Karpas-422 (cell line): ENCODE measurements at regions not wholly inside any gene's neighbourhood (a gene's known extent, or its start where the extent isn't known, plus 50 kb on each side); places are given as distances from the start of the nearest gene placed in this dataset.

Experiments used
- DNase-seq: peaks from one replicate; pipeline ENCODE4 v3.0.0-alpha.2; 2015
- H2AFZ ChIP-seq: fragments of 200-600 bp; sonication (generic); 2 replicates; pipeline ENCODE4 v1.6.1; 2014; ENCODE audit warnings: antibody characterized with exemption, low read length, mixed read lengths
- H3K27ac ChIP-seq: fragments of 200-600 bp; sonication (generic); 2 replicates; pipeline ENCODE4 v1.5.1; 2014; ENCODE audit warnings: mild to moderate bottlenecking, low read length, moderate library complexity
- H3K27me3 ChIP-seq: fragments of 200-600 bp; sonication (generic); 2 replicates; pipeline ENCODE4 v1.6.1; 2014; ENCODE audit warnings: low read length, mixed read lengths
- H3K36me3 ChIP-seq: fragments of 200-600 bp; sonication (generic); 2 replicates; pipeline ENCODE4 v1.6.1; 2014; ENCODE audit warnings: low read length, mixed read lengths; ENCODE audit not compliant: insufficient read depth
- H3K4me1 ChIP-seq: fragments of 200-600 bp; sonication (generic); 2 replicates; pipeline ENCODE4 v1.6.1; 2014; ENCODE audit warnings: mild to moderate bottlenecking, low read length, mixed read lengths
- H3K4me2 ChIP-seq: fragments of 200-600 bp; sonication (generic); 2 replicates; pipeline ENCODE4 v1.6.1; 2014; ENCODE audit warnings: low read length, low read depth, mild to moderate bottlenecking; ENCODE audit not compliant: poor library complexity, severe bottlenecking
- H3K4me3 ChIP-seq: fragments of 200-600 bp; sonication (generic); 2 replicates; pipeline ENCODE4 v1.5.1; 2014; ENCODE audit warnings: mild to moderate bottlenecking, antibody characterized with exemption, low read length, mixed read lengths
- H3K79me2 ChIP-seq: fragments of 200-600 bp; sonication (generic); 2 replicates; pipeline ENCODE4 v1.6.1; 2014; ENCODE audit warnings: mild to moderate bottlenecking, low read length, mixed read lengths
- H3K9ac ChIP-seq: fragments of 200-600 bp; sonication (generic); 2 replicates; pipeline ENCODE4 v1.6.0; 2014; ENCODE audit warnings: low read length
- H3K9me2 ChIP-seq: fragments of 200-600 bp; sonication (generic), shearing (Covaris generic); replicated peaks from 2 replicates; pipeline ENCODE4 v1.6.0; 2014; ENCODE audit warnings: mild to moderate bottlenecking, low read length, moderate library complexity; ENCODE audit not compliant: insufficient read depth
- H3K9me3 ChIP-seq: fragments of 300-700, 200-600 bp; sonication (generic); 2 replicates; pipeline ENCODE4 v1.6.1; 2014; ENCODE audit warnings: low read length, mixed read lengths
- H4K20me1 ChIP-seq: fragments of 200-600 bp; sonication (generic); 2 replicates; pipeline ENCODE4 v1.6.1; 2014; ENCODE audit warnings: mild to moderate bottlenecking, antibody characterized with exemption, low read length, low read depth; ENCODE audit not compliant: insufficient read depth

GRCh38 chr5:33287242-33287641 is 153.5 kb upstream of the TARS1 start:
- H4K20me1 ChIP-seq, result no peaks in the 10 kb centered on the region
- no peaks in the 10 kb centered on the region for H3K79me2 ChIP-seq

DNA sequence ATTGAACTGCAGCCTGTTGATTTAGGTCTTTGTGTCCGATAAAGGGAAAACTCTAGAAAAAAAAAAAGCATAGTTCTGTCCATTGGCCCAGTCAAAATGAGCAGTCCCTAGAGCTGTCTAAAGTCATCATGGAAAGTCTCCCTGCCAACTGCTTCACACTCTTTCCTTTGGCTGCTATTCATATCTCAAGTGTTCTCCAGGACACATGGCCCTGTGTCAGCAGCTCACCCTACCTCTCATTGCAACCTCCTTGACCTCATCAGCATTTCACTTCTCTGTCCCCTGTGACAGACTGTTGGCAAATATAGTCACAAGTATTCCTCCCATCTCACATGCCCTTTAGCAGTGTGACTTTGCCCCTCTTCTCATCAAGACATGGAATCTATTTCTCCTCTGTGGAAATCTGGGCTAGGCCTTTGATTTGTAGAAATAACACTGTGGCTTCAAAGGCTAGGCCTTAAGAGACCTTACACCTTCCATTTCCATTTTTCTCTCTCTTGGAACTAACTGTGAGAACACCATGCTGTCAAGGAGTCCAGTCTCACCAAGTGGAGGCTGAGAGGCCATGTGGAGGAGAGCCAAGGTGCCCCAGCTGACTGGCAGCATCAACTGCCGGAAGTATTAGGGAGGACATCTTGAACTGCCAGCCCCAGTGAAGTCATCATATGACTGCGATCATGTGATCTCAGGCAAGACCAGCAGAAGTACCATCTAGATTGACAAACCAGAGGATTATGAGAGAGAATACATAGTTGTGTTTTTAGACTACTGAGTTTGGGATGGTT is 149.4 kb upstream of the TARS1 start:
- Histone ChIP-seq H3K79me2 (no peaks in the 10 kb centered on the region), H3K9me2 (no peaks in the 10 kb centered on the region), H3K9ac (no peak overlapping the region), H3K27me3 (no peaks in the 10 kb centered on the region), H3K4me2 (no peak overlapping the region), H3K36me3 (no peaks in the 10 kb centered on the region), H2AFZ (no peak overlapping the region), H3K9me3 (no peaks in the 10 kb centered on the region), H3K4me1 (no peaks in the 10 kb centered on the region), H3K27ac (no peak overlapping the region), H4K20me1 (no peaks in the 10 kb centered on the region), H3K4me3 (no peak overlapping the region)
- peak; percentile 4 for DNase-seq

More at GRCh38 chr5:33287242-33287641, 153.5 kb upstream of the TARS1 start:
- Histone ChIP-seq H3K4me2 (no peak overlapping the region), H3K4me1 (no peaks in the 10 kb centered on the region), H2AFZ (no peak overlapping the region), H3K27me3 (no peaks in the 10 kb centered on the region), H3K36me3 (no peaks in the 10 kb centered on the region), H3K9ac (no peak overlapping the region), H3K4me3 (no peak overlapping the region), H3K27ac (no peak overlapping the region), H3K9me3 (no peaks in the 10 kb centered on the region), H3K9me2 (no peaks in the 10 kb centered on the region)
- no peak for DNase-seq

DNA sequence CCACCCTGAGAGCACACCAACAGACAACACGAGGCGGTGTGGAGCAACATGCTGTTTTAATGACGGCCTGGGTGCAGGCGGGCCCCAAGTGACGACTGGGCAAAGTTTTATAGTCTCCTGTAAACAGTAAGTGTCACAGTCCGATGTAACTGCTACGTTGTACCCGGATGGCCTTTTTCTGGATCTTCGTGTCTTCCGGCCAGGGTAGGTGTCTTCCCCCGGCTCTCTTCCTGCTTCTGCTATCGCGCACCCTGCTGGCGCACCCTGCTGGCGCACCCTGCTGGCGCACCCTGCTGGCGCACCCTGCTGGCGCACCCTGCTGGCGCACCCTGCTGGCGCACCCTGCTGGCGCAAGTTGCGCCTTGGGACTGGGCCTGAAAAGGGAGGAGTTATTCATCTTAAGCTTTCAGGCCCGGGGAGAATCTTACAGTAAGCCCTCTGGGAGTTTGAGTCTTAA is 143.0 kb upstream of the TARS1 start:
- DNase-seq, result no peak
- Histone ChIP-seq H3K4me2 (no peak overlapping the region), H2AFZ (no peak overlapping the region)

GRCh38 chr5:33299621-33300208 is 141.1 kb upstream of the TARS1 start:
- no peak overlapping the region for H3K4me2 ChIP-seq

More for the DNA sequence above, 143.0 kb upstream of the TARS1 start:
- Histone ChIP-seq H3K9ac (no peak overlapping the region), H4K20me1 (no peaks in the 10 kb centered on the region), H3K4me3 (no peak overlapping the region), H3K27ac (no peak overlapping the region), H3K9me3 (no peaks in the 10 kb centered on the region), H3K9me2 (no peaks in the 10 kb centered on the region), H3K79me2 (no peaks in the 10 kb centered on the region), H3K36me3 (no peaks in the 10 kb centered on the region), H3K27me3 (no peaks in the 10 kb centered on the region), H3K4me1 (no peaks in the 10 kb centered on the region)

GRCh38 chr5:33300209-33300742 is 140.5 kb upstream of the TARS1 start:
- Histone ChIP-seq H3K36me3 (no peaks in the 10 kb centered on the region), H3K27ac (no peak overlapping the region), H3K4me2 (no peak overlapping the region), H3K9me3 (no peaks in the 10 kb centered on the region), H3K9me2 (no peaks in the 10 kb centered on the region), H3K27me3 (no peaks in the 10 kb centered on the region), H3K79me2 (no peaks in the 10 kb centered on the region), H2AFZ (no peak overlapping the region), H3K9ac (no peak overlapping the region), H4K20me1 (no peaks in the 10 kb centered on the region), H3K4me3 (no peak overlapping the region), H3K4me1 (no peaks in the 10 kb centered on the region)
- DNase-seq, result no peak

More at GRCh38 chr5:33299621-33300208, 141.1 kb upstream of the TARS1 start:
- Histone ChIP-seq H3K9ac (no peak overlapping the region), H3K27ac (no peak overlapping the region), H3K4me3 (no peak overlapping the region), H3K9me3 (no peaks in the 10 kb centered on the region), H3K9me2 (no peaks in the 10 kb centered on the region), H3K4me1 (no peaks in the 10 kb centered on the region), H2AFZ (no peak overlapping the region), H3K27me3 (no peaks in the 10 kb centered on the region), H4K20me1 (no peaks in the 10 kb centered on the region), H3K79me2 (no peaks in the 10 kb centered on the region), H3K36me3 (no peaks in the 10 kb centered on the region)
- peak; percentile 49 for DNase-seq

DNA sequence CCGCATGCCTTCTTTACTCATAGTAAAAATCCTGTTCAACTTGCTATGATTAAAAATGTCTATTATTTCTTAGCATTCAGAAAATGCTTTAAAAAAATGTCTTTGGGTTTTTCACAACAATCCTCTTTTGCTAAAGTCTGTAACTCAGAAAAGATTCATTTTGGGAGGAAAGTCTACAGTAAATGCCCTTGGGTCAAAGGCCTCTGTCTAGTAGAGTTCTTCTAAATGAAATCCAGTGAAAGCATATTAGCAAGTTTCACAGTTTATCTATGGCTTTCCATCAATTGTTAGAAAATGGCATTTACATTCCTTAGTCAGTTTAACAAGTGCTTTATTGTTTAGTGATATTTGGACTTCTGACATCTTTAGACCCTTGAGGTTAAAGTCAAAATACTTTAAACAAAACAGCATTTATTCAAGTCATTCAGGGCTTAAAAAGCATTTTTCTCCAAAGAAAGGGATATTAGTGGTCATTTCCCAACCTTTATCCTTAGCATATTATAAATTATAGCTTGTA is 137.1 kb upstream of the TARS1 start:
- no peak overlapping the region for H2AFZ ChIP-seq

DNA sequence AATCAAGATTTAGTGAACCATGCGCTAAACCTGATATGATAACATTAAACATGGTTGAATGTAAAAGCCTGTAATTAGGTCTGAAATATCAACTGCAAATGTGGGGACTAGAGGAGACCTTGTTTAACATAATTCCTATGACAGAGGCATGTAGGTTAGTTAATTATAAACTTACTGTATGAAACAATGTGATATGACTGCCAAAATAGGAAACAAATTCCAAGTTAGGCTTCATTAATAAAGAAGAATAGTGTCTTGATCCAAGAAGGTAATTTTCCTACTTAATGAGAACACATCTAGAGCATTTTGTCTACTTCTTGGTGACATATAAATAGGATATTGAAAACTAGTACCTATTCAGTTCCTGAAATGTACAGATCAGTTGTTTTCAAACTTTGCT is 136.2 kb upstream of the TARS1 start:
- H3K9me2 ChIP-seq, result no peaks in the 10 kb centered on the region
- H3K27ac ChIP-seq, result no peak overlapping the region
- H3K4me2 ChIP-seq, result no peak overlapping the region
- H3K4me1 ChIP-seq, result no peaks in the 10 kb centered on the region
- no peak for DNase-seq
- no peak overlapping the region for H2AFZ ChIP-seq
- H3K9ac ChIP-seq, result no peak overlapping the region
- no peaks in the 10 kb centered on the region for H3K79me2 ChIP-seq
- H4K20me1 ChIP-seq, result no peaks in the 10 kb centered on the region
- H3K9me3 ChIP-seq, result no peaks in the 10 kb centered on the region
- H3K27me3 ChIP-seq, result 0 out of 2 replicates have a peak, but pooled peaks cover 2% of the 10 kb centered on the region
- no peak overlapping the region for H3K4me3 ChIP-seq
- no peaks in the 10 kb centered on the region for H3K36me3 ChIP-seq

More for the DNA sequence above, 137.1 kb upstream of the TARS1 start:
- no peaks in the 10 kb centered on the region for H3K9me2 ChIP-seq
- H3K79me2 ChIP-seq, result no peaks in the 10 kb centered on the region
- no peak for DNase-seq
- H3K27ac ChIP-seq, result no peak overlapping the region
- H3K4me1 ChIP-seq, result no peaks in the 10 kb centered on the region
- no peaks in the 10 kb centered on the region for H3K36me3 ChIP-seq
- H3K4me2 ChIP-seq, result no peak overlapping the region
- no peaks in the 10 kb centered on the region for H3K9me3 ChIP-seq
- H3K9ac ChIP-seq, result no peak overlapping the region
- H3K27me3 ChIP-seq, result 0 out of 2 replicates have a peak, but pooled peaks cover 2% of the 10 kb centered on the region
- H3K4me3 ChIP-seq, result no peak overlapping the region
- H4K20me1 ChIP-seq, result no peaks in the 10 kb centered on the region

DNA sequence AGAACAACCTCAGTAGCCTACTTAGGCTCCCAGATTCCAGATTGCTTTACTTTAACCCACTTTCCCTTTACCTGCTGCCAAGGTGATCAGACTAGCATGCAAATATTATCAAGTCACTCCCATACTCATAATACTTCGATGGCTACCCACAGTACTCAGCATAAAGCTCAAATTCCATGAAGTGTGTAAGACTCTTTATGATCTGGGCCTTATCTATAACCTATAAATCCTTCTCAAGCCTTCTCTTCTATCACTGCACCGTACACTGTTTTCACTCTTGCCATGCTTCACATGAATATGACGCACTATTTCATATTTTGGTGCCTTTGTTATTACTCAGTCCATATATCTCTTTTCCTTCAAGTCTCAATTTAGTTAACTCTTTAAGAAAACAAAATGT is 135.2 kb upstream of the TARS1 start:
- no peaks in the 10 kb centered on the region for H4K20me1 ChIP-seq
- H3K9me3 ChIP-seq, result no peaks in the 10 kb centered on the region
- H3K4me2 ChIP-seq, result no peak overlapping the region
- no peaks in the 10 kb centered on the region for H3K79me2 ChIP-seq
- no peak overlapping the region for H2AFZ ChIP-seq
- no peak overlapping the region for H3K9ac ChIP-seq
- H3K4me3 ChIP-seq, result no peak overlapping the region
- no peaks in the 10 kb centered on the region for H3K36me3 ChIP-seq
- H3K27me3 ChIP-seq, result 0 out of 2 replicates have a peak, but pooled peaks cover 2% of the 10 kb centered on the region
- H3K9me2 ChIP-seq, result no peaks in the 10 kb centered on the region
- no peak overlapping the region for H3K27ac ChIP-seq
- no peaks in the 10 kb centered on the region for H3K4me1 ChIP-seq
- DNase-seq, result no peak
